HEK293 (cell line): ENCODE measurements at regions not wholly inside any gene's neighbourhood (a gene's known extent, or its start where the extent isn't known, plus 50 kb on each side); places are given as distances from the start of the nearest gene placed in this dataset.

Experiments
- ZNF146 ChIP-seq: fragments of 450-650 bp; formaldehyde crosslinking; IDR thresholded peaks from 2 replicates; pipeline ENCODE4 v1.5.1; 2016; ENCODE audit warnings: missing biosample characterization, missing genetic modification characterization
- ZNF23 ChIP-seq: fragments of 450-650 bp; formaldehyde crosslinking; IDR thresholded peaks from 2 replicates; pipeline ENCODE4 v1.5.1; 2016; ENCODE audit warnings: missing biosample characterization, missing genetic modification characterization, borderline replicate concordance
- ZNF274 ChIP-seq, 2 experiments: fragments of 200-500 bp in 1 of 2; fragments of 450-650 bp in 1 of 2; sonication (Bioruptor generic) in 1 of 2; formaldehyde crosslinking in 1 of 2; IDR thresholded peaks; 2 replicates each; pipeline versions ENCODE4 v1.5.1 to v1.6.1; 2014 to 2016; ENCODE audit warnings: borderline replicate concordance in 1 of 2, inconsistent platforms in 1 of 2, low read length in 1 of 2, missing biosample characterization in 1 of 2, missing genetic modification characterization in 1 of 2
- ZSCAN23 ChIP-seq: fragments of 450-650 bp; formaldehyde crosslinking; IDR thresholded peaks from 2 replicates; pipeline ENCODE4 v1.5.1; 2016; ENCODE audit warnings: missing biosample characterization, missing genetic modification characterization
- TF ChIP-seq, protein P1 (sequence below): fragments of 450-650 bp; formaldehyde crosslinking; IDR thresholded peaks from 2 replicates; pipeline ENCODE4; 2016; ENCODE audit warnings: missing biosample characterization, missing genetic modification characterization
- TF ChIP-seq, protein P2 (sequence below): fragments of 450-650 bp; formaldehyde crosslinking; IDR thresholded peaks from 2 replicates; pipeline ENCODE4 v1.5.1; 2016; ENCODE audit warnings: missing biosample characterization, missing genetic modification characterization
- TF ChIP-seq, protein P3 (sequence below): fragments of 450-650 bp; formaldehyde crosslinking; IDR thresholded peaks from 2 replicates; pipeline ENCODE4 v1.5.1; 2016; ENCODE audit warnings: missing biosample characterization, missing genetic modification characterization

DNA sequence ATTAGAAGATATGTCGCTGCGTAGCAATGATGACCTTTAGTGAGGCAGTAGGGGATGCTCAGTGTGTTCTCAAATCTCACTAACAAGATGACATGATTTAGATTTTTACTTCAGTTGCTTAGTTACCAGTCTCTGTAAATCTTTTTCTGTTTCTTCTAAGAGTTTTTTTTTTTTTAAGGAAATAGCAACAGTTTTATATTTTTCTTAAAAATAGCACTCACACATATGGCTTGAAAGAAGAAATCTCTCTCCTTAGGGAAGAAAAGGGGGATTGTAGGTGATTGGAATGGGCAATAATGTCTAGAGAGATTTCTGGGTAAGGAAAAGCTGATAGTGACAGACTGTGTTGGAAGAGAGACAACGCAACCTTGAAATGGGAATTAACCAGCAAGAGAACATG lies 524.6 kb upstream of the ARPP21 start:
- no peak for TF ChIP-seq ZSCAN23 (tag by site-specific recombination)
- TF ChIP-seq ZNF23 (tag by site-specific recombination), result no peak
- no peak for TF ChIP-seq ZNF274 (IDR thresholded peaks at IDR 0.05; ENCODE audit: low read length)
- no peak for TF ChIP-seq ZNF274 (tag by site-specific recombination; IDR thresholded peaks at IDR 0.05; ENCODE audit: borderline replicate concordance)
- TF ChIP-seq ZNF146 (tag by site-specific recombination), result no peak
- TF ChIP-seq, protein P1, sequence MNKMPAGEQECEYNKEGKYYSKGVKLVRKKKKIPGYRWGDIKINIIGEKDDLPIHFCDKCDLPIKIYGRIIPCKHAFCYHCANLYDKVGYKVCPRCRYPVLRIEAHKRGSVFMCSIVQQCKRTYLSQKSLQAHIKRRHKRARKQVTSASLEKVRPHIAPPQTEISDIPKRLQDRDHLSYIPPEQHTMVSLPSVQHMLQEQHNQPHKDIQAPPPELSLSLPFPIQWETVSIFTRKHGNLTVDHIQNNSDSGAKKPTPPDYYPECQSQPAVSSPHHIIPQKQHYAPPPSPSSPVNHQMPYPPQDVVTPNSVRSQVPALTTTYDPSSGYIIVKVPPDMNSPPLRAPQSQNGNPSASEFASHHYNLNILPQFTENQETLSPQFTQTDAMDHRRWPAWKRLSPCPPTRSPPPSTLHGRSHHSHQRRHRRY (tag by site-specific recombination), result no peak
- TF ChIP-seq, protein P2, sequence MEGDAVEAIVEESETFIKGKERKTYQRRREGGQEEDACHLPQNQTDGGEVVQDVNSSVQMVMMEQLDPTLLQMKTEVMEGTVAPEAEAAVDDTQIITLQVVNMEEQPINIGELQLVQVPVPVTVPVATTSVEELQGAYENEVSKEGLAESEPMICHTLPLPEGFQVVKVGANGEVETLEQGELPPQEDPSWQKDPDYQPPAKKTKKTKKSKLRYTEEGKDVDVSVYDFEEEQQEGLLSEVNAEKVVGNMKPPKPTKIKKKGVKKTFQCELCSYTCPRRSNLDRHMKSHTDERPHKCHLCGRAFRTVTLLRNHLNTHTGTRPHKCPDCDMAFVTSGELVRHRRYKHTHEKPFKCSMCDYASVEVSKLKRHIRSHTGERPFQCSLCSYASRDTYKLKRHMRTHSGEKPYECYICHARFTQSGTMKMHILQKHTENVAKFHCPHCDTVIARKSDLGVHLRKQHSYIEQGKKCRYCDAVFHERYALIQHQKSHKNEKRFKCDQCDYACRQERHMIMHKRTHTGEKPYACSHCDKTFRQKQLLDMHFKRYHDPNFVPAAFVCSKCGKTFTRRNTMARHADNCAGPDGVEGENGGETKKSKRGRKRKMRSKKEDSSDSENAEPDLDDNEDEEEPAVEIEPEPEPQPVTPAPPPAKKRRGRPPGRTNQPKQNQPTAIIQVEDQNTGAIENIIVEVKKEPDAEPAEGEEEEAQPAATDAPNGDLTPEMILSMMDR (tag by site-specific recombination), result no peak
- TF ChIP-seq, protein P3, sequence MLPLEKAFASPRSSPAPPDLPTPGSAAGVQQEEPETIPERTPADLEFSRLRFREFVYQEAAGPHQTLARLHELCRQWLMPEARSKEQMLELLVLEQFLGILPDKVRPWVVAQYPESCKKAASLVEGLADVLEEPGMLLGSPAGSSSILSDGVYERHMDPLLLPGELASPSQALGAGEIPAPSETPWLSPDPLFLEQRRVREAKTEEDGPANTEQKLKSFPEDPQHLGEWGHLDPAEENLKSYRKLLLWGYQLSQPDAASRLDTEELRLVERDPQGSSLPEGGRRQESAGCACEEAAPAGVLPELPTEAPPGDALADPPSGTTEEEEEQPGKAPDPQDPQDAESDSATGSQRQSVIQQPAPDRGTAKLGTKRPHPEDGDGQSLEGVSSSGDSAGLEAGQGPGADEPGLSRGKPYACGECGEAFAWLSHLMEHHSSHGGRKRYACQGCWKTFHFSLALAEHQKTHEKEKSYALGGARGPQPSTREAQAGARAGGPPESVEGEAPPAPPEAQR (tag by site-specific recombination), result no peak
